SK-N-SH (cell line): ENCODE measurements at regions not wholly inside any gene's neighbourhood (a gene's known extent, or its start where the extent isn't known, plus 50 kb on each side); places are given as distances from the start of the nearest gene placed in this dataset.

Source experiments
- CTCF ChIA-PET: fragments of 300-600, 350-600 bp; formaldehyde crosslinking; extraction: SDS; loops from one replicate; lab custom pipeline; 2021; lab: Yijun Ruan, JAX
- POLR2A ChIA-PET: fragments of 350-600 bp; sonication (Branson Sonifier 250); formaldehyde crosslinking; extraction: SDS; loops from one replicate; lab custom pipeline; 2020; ENCODE audit warnings: antibody characterized with exemption, inconsistent platforms; lab: Yijun Ruan, JAX
- DNase-seq: peaks from one replicate; pipeline ENCODE4 v3.0.0; 2012
- H2AFZ ChIP-seq: fragments of 200-600 bp; sonication (generic); 2 replicates; pipeline ENCODE4 v1.8.1; 2016; ENCODE audit warnings: antibody characterized with exemption, mild to moderate bottlenecking, low read depth
- H3F3A ChIP-seq: fragments of 200-600 bp; sonication (generic); replicated peaks from 2 replicates; pipeline ENCODE3; 2016; ENCODE audit warnings: antibody characterized with exemption, mild to moderate bottlenecking; ENCODE audit not compliant: insufficient read depth
- H3K27ac ChIP-seq, 2 experiments: fragments of 200-500 bp in 1 of 2; fragments of 200-600 bp in 1 of 2; sonication (Bioruptor generic) in 1 of 2; sonication (generic), shearing (Covaris generic) in 1 of 2; 2 replicates each; pipeline versions ENCODE4 v1.5.1 to v1.6.1; 2014 to 2016; ENCODE audit warnings: low read depth in 2 of 2, inconsistent platforms in 1 of 2, low read length in 1 of 2, mild to moderate bottlenecking in 1 of 2, mixed read lengths in 1 of 2
- H3K27me3 ChIP-seq: fragments of 200-600 bp; sonication (generic), shearing (Covaris generic); 2 replicates; pipeline ENCODE4 v1.6.1; 2016; ENCODE audit warnings: mixed run types; ENCODE audit not compliant: insufficient read depth
- H3K36me3 ChIP-seq, 2 experiments: fragments of 200-500 bp in 1 of 2; fragments of 200-600 bp in 1 of 2; sonication (Bioruptor generic) in 1 of 2; sonication (generic) in 1 of 2; replicated peaks in 1 of 2; 2 replicates each; pipeline versions ENCODE3 to v1.5.1; 2014 to 2016; ENCODE audit warnings: low read length in 1 of 2, mild to moderate bottlenecking in 1 of 2; ENCODE audit not compliant: insufficient read depth in 2 of 2, control insufficient read depth in 1 of 2
- H3K4me1 ChIP-seq, 2 experiments: fragments of 200-500 bp in 1 of 2; fragments of 200-600 bp in 1 of 2; sonication (Bioruptor generic) in 1 of 2; sonication (generic), shearing (Covaris generic) in 1 of 2; 2 replicates each; pipeline versions ENCODE4 v1.5.1 to v1.6.1; 2014 to 2016; ENCODE audit warnings: low read depth in 1 of 2, low read length in 1 of 2, mixed run types in 1 of 2; ENCODE audit not compliant: insufficient read depth in 2 of 2, control insufficient read depth in 1 of 2
- H3K4me2 ChIP-seq: fragments of 200-600 bp; sonication (generic), shearing (Covaris generic); 2 replicates; pipeline ENCODE4 v1.6.1; 2017; ENCODE audit warnings: mixed run types
- H3K4me3 ChIP-seq, 2 experiments: fragments of 200-500 bp in 1 of 2; fragments of 200-600 bp in 1 of 2; sonication (Bioruptor generic) in 1 of 2; sonication (generic), shearing (Covaris generic) in 1 of 2; 2 replicates each; pipeline versions ENCODE4 v1.5.1 to v1.8.1; 2014 to 2016; ENCODE audit warnings: low read depth in 2 of 2, inconsistent platforms in 1 of 2, low read length in 1 of 2, mild to moderate bottlenecking in 1 of 2, mixed read lengths in 1 of 2, moderate library complexity in 1 of 2
- H3K79me2 ChIP-seq: fragments of 200-600 bp; sonication (generic); 2 replicates; pipeline ENCODE4 v1.8.1; 2017; ENCODE audit warnings: mild to moderate bottlenecking; ENCODE audit not compliant: insufficient read depth
- H3K9ac ChIP-seq: fragments of 200-600 bp; sonication (generic); 2 replicates; pipeline ENCODE4 v1.6.1; 2017; ENCODE audit warnings: mixed run types
- H3K9me2 ChIP-seq: fragments of 200-600 bp; sonication (generic); 2 replicates; pipeline ENCODE4 v1.6.1; 2017; ENCODE audit warnings: mixed run types
- H3K9me3 ChIP-seq: fragments of 200-600 bp; sonication (generic); 2 replicates; pipeline ENCODE4 v1.6.1; 2017; ENCODE audit warnings: mixed run types, mild to moderate bottlenecking, moderate library complexity
- H4K20me1 ChIP-seq: fragments of 200-600 bp; sonication (generic); 2 replicates; pipeline ENCODE4 v1.6.1; 2017; ENCODE audit warnings: mild to moderate bottlenecking, mixed run types; ENCODE audit not compliant: insufficient read depth
- EP300 ChIP-seq, 2 experiments: IDR thresholded peaks; 2 replicates each; pipeline versions ENCODE4 v1.4.0 to v1.6.1; 2012; ENCODE audit warnings: borderline replicate concordance in 1 of 2, low read depth in 1 of 2, low read length in 1 of 2
- FOXJ3 ChIP-seq: sonication (generic); formaldehyde crosslinking; IDR thresholded peaks from 2 replicates; pipeline ENCODE4 v1.5.1; 2020; ENCODE audit warnings: mild to moderate bottlenecking, missing genetic modification reagents
- NRF1 ChIP-seq: IDR thresholded peaks from 2 replicates; pipeline ENCODE4 v1.6.1; 2012; ENCODE audit warnings: low read depth, mild to moderate bottlenecking, low read length
- RAD21 ChIP-seq: IDR thresholded peaks from 2 replicates; pipeline ENCODE4 v1.6.1; 2012; ENCODE audit warnings: mild to moderate bottlenecking, low read length
- TEAD4 ChIP-seq: IDR thresholded peaks from 2 replicates; pipeline ENCODE4 v1.4.0; 2012; ENCODE audit warnings: mild to moderate bottlenecking, borderline replicate concordance; ENCODE audit not compliant: insufficient read depth
- WGBS: methylation state at CpG from one replicate; pipeline ENCODE4 v1.1.6; 2017; ENCODE audit warnings: low lambda C conversion rate; 5-methylcytosine and 5-hydroxymethylcytosine counted together
- TF ChIP-seq, protein P1 (sequence below): IDR thresholded peaks from 2 replicates; pipeline ENCODE4 v1.6.1; 2012; ENCODE audit warnings: mild to moderate bottlenecking, low read depth, low read length, moderate library complexity
- TF ChIP-seq, protein P2 (sequence below): fragments of 150-350 bp; IDR thresholded peaks from 2 replicates; pipeline ENCODE4 v1.6.1; 2016; ENCODE audit warnings: mild to moderate bottlenecking, low read depth, low read length

GRCh38 chr10:126736142-126736541 is 65.6 kb upstream of the C10orf90 start (continued):
- TF ChIP-seq, protein P1, sequence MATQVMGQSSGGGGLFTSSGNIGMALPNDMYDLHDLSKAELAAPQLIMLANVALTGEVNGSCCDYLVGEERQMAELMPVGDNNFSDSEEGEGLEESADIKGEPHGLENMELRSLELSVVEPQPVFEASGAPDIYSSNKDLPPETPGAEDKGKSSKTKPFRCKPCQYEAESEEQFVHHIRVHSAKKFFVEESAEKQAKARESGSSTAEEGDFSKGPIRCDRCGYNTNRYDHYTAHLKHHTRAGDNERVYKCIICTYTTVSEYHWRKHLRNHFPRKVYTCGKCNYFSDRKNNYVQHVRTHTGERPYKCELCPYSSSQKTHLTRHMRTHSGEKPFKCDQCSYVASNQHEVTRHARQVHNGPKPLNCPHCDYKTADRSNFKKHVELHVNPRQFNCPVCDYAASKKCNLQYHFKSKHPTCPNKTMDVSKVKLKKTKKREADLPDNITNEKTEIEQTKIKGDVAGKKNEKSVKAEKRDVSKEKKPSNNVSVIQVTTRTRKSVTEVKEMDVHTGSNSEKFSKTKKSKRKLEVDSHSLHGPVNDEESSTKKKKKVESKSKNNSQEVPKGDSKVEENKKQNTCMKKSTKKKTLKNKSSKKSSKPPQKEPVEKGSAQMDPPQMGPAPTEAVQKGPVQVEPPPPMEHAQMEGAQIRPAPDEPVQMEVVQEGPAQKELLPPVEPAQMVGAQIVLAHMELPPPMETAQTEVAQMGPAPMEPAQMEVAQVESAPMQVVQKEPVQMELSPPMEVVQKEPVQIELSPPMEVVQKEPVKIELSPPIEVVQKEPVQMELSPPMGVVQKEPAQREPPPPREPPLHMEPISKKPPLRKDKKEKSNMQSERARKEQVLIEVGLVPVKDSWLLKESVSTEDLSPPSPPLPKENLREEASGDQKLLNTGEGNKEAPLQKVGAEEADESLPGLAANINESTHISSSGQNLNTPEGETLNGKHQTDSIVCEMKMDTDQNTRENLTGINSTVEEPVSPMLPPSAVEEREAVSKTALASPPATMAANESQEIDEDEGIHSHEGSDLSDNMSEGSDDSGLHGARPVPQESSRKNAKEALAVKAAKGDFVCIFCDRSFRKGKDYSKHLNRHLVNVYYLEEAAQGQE, result no peak
- no peak for TF ChIP-seq TEAD4
- TF ChIP-seq FOXJ3, result no peak
- no peak for TF ChIP-seq EP300 (IDR thresholded peaks at IDR 0.05; ENCODE audit: borderline replicate concordance in 1 of 2, low read depth in 1 of 2, low read length in 1 of 2)
- TF ChIP-seq, all 33 proteins: peak for 0

DNA sequence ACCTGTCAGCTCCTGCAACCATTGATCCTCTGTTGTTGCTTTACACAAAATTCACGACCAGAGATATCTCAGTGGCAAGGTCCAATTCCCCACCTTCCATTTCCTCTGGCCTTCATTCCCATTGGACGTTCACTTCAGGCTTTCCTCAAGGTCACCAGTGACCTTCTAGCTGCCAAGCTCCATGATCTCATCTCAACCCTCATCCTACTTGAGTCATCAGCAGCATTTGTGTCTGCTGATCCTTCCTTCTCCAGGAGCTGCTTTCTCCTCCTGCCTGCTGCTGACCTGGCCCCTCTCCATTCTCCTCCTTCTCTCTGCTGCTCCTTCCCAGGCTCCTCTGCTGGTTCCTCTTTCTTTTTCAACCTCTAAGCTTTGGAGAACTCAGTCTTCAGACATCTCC is 66.2 kb upstream of the C10orf90 start:
- no peaks in the 10 kb centered on the region for H3F3A ChIP-seq
- no peaks in the 10 kb centered on the region for H3K9me3 ChIP-seq
- H3K79me2 ChIP-seq, result no peaks in the 10 kb centered on the region
- H3K27me3 ChIP-seq, result no peaks in the 10 kb centered on the region
- ChIA-PET CTCF (interaction anchor here (0.5 kb wide), 1 partner anchor 13 kb away, joined by 3 read pairs; no protein-coding TSS in a partner anchor), POLR2A (no interaction called here)
- DNase-seq, result no peak
- no peak overlapping the region for H3K4me3 ChIP-seq
- no peak overlapping the region for H2AFZ ChIP-seq
- H3K9ac ChIP-seq, result no peak overlapping the region
- H3K4me1 ChIP-seq, result no peaks in the 10 kb centered on the region
- H3K4me2 ChIP-seq, result no peak overlapping the region
- 9% methylated on average over 2 of the region's 2 CpGs for WGBS
- H3K27ac ChIP-seq, result no peak overlapping the region
- no peaks in the 10 kb centered on the region for H3K36me3 ChIP-seq
- TF ChIP-seq TEAD4 (no peak), RAD21 (no peak), NRF1 (no peak), EP300 (IDR thresholded peaks at IDR 0.05; ENCODE audit: borderline replicate concordance in 1 of 2, low read depth in 1 of 2, low read length in 1 of 2) (no peak)
- TF ChIP-seq, protein P2, sequence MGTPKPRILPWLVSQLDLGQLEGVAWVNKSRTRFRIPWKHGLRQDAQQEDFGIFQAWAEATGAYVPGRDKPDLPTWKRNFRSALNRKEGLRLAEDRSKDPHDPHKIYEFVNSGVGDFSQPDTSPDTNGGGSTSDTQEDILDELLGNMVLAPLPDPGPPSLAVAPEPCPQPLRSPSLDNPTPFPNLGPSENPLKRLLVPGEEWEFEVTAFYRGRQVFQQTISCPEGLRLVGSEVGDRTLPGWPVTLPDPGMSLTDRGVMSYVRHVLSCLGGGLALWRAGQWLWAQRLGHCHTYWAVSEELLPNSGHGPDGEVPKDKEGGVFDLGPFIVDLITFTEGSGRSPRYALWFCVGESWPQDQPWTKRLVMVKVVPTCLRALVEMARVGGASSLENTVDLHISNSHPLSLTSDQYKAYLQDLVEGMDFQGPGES, result no peak
- TF ChIP-seq, protein P1, result no peak
- H3K9me2 ChIP-seq, result no peaks in the 10 kb centered on the region
- no peaks in the 10 kb centered on the region for H4K20me1 ChIP-seq
